Globus pallidus (tissue), 1 donor: ENCODE measurements at regions not wholly inside any gene's neighbourhood (a gene's known extent, or its start where the extent isn't known, plus 50 kb on each side); places are given as distances from the start of the nearest gene placed in this dataset.

Experiments used
- DNase-seq: peaks from one replicate; pipeline ENCODE4 v3.0.0-alpha.2; 2015; ENCODE audit warnings: low spot score

- no peak for DNase-seq
Measured at GRCh38 chr14:21988413-21988812, 314.8 kb upstream of the OR4E1 start.

GRCh38 chr14:21987937-21988336 is 314.3 kb upstream of the OR4E1 start:
- DNase-seq = peak; percentile 33

- DNase-seq = no peak
Measured at GRCh38 chr14:21985081-21985480, 311.5 kb upstream of the OR4E1 start.

- no peak for DNase-seq
Measured at GRCh38 chr14:21978999-21979314, 305.3 kb upstream of the OR4E1 start.

GRCh38 chr14:21978184-21978998 is 304.8 kb upstream of the OR4E1 start:
- DNase-seq = peak; percentile 29

GRCh38 chr14:21974741-21975140 is 301.1 kb upstream of the OR4E1 start:
- no peak for DNase-seq

- no peak for DNase-seq
Measured at GRCh38 chr14:21965042-21965441, 291.4 kb upstream of the OR4E1 start.

- DNase-seq = no peak
Measured at GRCh38 chr14:21964180-21964579, 290.6 kb upstream of the OR4E1 start.

GRCh38 chr14:21960636-21961035 is 287.0 kb upstream of the OR4E1 start:
- DNase-seq = no peak

GRCh38 chr14:21941885-21942284 is 268.3 kb upstream of the OR4E1 start:
- no peak for DNase-seq

GRCh38 chr14:21940887-21941856 is 267.6 kb upstream of the OR4E1 start:
- peak; percentile 9 for DNase-seq

GRCh38 chr14:21939836-21940235 is 266.2 kb upstream of the OR4E1 start:
- DNase-seq = no peak

GRCh38 chr14:21937996-21938395 is 264.4 kb upstream of the OR4E1 start:
- DNase-seq = no peak

- DNase-seq = no peak
Measured at GRCh38 chr14:21933681-21934080, 260.1 kb upstream of the OR4E1 start.

GRCh38 chr14:21924479-21924878 is 250.9 kb upstream of the OR4E1 start:
- DNase-seq = no peak

GRCh38 chr14:21923820-21924219 is 250.2 kb upstream of the OR4E1 start:
- no peak for DNase-seq

- DNase-seq = no peak
Measured at GRCh38 chr14:21921453-21921852, 247.8 kb upstream of the OR4E1 start.

GRCh38 chr14:21917699-21918436 is 244.2 kb upstream of the OR4E1 start:
- DNase-seq = peak; percentile 74

- DNase-seq = no peak
Measured at GRCh38 chr14:21915826-21916225, 242.2 kb upstream of the OR4E1 start.

- peak; percentile 79 for DNase-seq
Measured at GRCh38 chr14:21913759-21914158, 240.1 kb upstream of the OR4E1 start.

GRCh38 chr14:21912367-21912766 is 238.7 kb upstream of the OR4E1 start:
- DNase-seq = no peak

- no peak for DNase-seq
Measured at GRCh38 chr14:21911877-21912276, 238.3 kb upstream of the OR4E1 start.
